Esophagus squamous epithelium (tissue), 5 donors: ENCODE measurements at regions not wholly inside any gene's neighbourhood (a gene's known extent, or its start where the extent isn't known, plus 50 kb on each side); places are given as distances from the start of the nearest gene placed in this dataset.

Experiments used
- DNase-seq: peaks from one replicate; lab custom pipeline; 2025; lab: John Stamatoyannopoulos, UW
- H3K27ac ChIP-seq, 4 donors: fragments of 200-600 bp; sonication (generic); one replicate each; pipeline ENCODE4 v1.5.1; 2016 to 2019; ENCODE audit warnings: mild to moderate bottlenecking in 1 of 4
- H3K27me3 ChIP-seq, 4 donors: fragments of 200-600 bp; sonication (generic); 1 replicate in 3 of 4; 2 replicates in 1 of 4; pipeline versions ENCODE4 v1.5.1 to v1.6.0; 2017 to 2021; ENCODE audit warnings: antibody characterized with exemption in 1 of 4
- H3K36me3 ChIP-seq, 3 donors: fragments of 200-600 bp; sonication (generic); one replicate each; pipeline ENCODE4 v1.5.1; 2016 to 2019
- H3K4me1 ChIP-seq, 3 donors: fragments of 200-600 bp; sonication (generic); one replicate each; pipeline ENCODE4 v1.5.1; 2017 to 2019
- H3K4me3 ChIP-seq, 4 donors: fragments of 200-600 bp; sonication (generic); 1 replicate in 3 of 4; 2 replicates in 1 of 4; pipeline ENCODE4 v1.5.1; 2016 to 2019; ENCODE audit warnings: mild to moderate bottlenecking in 2 of 4, moderate library complexity in 1 of 4
- H3K9me3 ChIP-seq, 3 donors: fragments of 200-600 bp; sonication (generic); one replicate each; pipeline ENCODE4 v1.5.1; 2016 to 2019
- POLR2A ChIP-seq, 4 donors: fragments of 450-650 bp; IDR thresholded peaks; one replicate each; pipeline ENCODE4 v1.6.1; 2017; ENCODE audit warnings: antibody characterized with exemption in 4 of 4, mild to moderate bottlenecking in 4 of 4, moderate library complexity in 3 of 4
- WGBS, 2 donors: methylation state at CpG; one replicate each; pipeline ENCODE4 v1.1.5; 2018; 5-methylcytosine and 5-hydroxymethylcytosine counted together
- intact Hi-C: fragments of 100-400 bp; cut with DNase I; formaldehyde crosslinking; loops from one replicate; pipeline ENCODE4 v1.15.0; 2022
- TF ChIP-seq, protein P1 (sequence below), 6 experiments: fragments of 450-650 bp in 4 of 6; fragments of 200-600 bp in 2 of 6; sonication (generic) in 2 of 6; IDR thresholded peaks; one replicate each; pipeline ENCODE4 v1.5.1; 2016 to 2019; ENCODE audit warnings: antibody characterized with exemption in 6 of 6, mild to moderate bottlenecking in 4 of 6, moderate library complexity in 4 of 6
- donor health status: DM: yes; HTN: yes; CAD: no.

DNA sequence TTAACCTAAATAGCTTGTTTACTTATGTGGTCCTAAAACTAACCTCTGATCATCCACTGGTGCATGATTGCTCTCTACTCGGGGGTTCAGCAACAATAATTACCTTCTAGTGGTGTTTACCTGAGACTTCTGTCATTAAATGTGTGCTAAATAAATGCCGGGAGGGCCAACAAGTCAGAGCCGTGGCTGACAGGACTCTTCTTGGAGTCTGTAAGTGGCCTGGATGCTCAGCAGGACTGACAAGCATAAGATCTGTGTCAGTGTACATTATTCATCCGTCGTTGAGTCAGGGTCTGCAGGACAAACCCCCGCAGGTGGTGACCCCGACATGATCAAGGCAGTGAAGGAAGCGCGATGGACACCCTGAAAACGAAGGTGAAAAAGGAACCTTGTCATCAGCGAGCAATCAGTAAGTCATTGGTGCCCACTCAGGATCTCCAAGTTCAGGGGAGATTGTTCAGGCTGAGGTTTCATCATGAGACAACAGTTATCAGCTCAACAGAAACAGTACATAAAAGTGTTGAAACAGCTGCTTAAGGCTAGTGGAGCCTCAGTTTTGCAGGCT lies 1466.9 kb downstream of the UQCRFS1 start:
- intact Hi-C loops: no loop called here
- no peak for DNase-seq

DNA sequence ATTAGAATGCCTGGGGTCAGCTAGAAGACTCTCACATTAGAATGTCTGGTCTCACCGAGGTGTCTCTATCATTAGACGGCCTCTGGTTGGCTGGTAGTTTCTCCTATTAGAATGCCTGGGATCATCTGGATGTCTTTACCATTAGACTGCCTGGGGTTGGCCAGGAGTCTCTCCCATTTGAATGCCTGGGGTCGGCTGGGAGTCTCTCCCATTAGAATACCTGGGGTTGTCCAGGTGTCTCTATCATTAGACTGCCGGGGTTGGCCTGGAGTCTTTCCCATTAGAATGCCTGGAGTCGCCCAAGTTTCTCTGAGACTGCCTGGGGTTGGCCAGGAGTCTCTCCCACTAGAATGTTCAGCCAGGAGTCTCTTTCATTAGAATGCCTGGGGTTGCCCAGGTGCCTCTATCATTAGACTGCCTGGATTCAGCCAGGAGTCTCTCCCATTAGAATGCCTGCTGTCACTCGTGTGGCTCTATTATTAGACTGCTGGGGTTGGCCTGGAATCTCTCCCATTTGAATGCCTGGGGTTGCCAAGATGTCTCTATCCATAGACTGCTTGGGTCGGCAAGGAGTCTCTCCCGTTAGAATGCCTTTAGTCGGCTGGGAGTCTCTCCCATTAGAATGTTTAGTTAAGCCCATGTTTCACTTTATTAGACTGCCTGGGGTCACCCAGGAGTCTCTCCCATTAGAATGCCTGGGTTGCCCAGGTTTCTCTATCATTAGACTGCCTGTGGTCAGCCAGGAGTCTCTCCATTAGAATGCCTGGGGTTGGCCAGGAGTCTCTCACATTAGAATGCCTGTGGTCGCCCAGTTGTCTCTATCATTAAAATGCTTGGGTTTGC lies 1467.8 kb downstream of the UQCRFS1 start:
- H3K27ac ChIP-seq: no peak overlapping the region
- TF ChIP-seq, protein P1, sequence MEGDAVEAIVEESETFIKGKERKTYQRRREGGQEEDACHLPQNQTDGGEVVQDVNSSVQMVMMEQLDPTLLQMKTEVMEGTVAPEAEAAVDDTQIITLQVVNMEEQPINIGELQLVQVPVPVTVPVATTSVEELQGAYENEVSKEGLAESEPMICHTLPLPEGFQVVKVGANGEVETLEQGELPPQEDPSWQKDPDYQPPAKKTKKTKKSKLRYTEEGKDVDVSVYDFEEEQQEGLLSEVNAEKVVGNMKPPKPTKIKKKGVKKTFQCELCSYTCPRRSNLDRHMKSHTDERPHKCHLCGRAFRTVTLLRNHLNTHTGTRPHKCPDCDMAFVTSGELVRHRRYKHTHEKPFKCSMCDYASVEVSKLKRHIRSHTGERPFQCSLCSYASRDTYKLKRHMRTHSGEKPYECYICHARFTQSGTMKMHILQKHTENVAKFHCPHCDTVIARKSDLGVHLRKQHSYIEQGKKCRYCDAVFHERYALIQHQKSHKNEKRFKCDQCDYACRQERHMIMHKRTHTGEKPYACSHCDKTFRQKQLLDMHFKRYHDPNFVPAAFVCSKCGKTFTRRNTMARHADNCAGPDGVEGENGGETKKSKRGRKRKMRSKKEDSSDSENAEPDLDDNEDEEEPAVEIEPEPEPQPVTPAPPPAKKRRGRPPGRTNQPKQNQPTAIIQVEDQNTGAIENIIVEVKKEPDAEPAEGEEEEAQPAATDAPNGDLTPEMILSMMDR (IDR thresholded peaks at IDR 0.05): no peak
- TF ChIP-seq POLR2A (IDR thresholded peaks at IDR 0.05): no peak
- H3K36me3 ChIP-seq: peaks cover 0 to 9% (median 0%) of the 10 kb centered on the region in 3 donors
- H3K4me3 ChIP-seq: no peak overlapping the region
- no peak for DNase-seq
- intact Hi-C loops: no loop called here
- no peaks in the 10 kb centered on the region for H3K27me3 ChIP-seq
- peaks cover 0 to 9% (median 5%) of the 10 kb centered on the region in 3 donors for H3K4me1 ChIP-seq
- H3K9me3 ChIP-seq: no peaks in the 10 kb centered on the region
- WGBS, 2 donors: 74 to 90% methylated on average over 5 to 6 of the region's 10 CpGs

More for the DNA sequence above, 1466.9 kb downstream of the UQCRFS1 start:
- Histone ChIP-seq H3K4me1 (peaks cover 0 to 9% (median 5%) of the 10 kb centered on the region in 3 donors), H3K4me3 (no peak overlapping the region), H3K36me3 (peaks cover 0 to 9% (median 0%) of the 10 kb centered on the region in 3 donors), H3K9me3 (no peaks in the 10 kb centered on the region), H3K27me3 (no peaks in the 10 kb centered on the region), H3K27ac (no peak overlapping the region)
- WGBS, 2 donors: 90 to 96% methylated on average over 5 to 10 of the region's 11 CpGs
- no peak for TF ChIP-seq POLR2A (IDR thresholded peaks at IDR 0.05)
- TF ChIP-seq, protein P1 (IDR thresholded peaks at IDR 0.05): no peak

- Histone ChIP-seq H3K36me3 (peaks cover 0 to 15% (median 0%) of the 10 kb centered on the region in 3 donors), H3K27ac (no peak overlapping the region), H3K4me3 (no peak overlapping the region), H3K9me3 (peaks cover 0 to 8% (median 0%) of the 10 kb centered on the region in 3 donors), H3K27me3 (no peaks in the 10 kb centered on the region), H3K4me1 (peaks cover 0 to 5% (median 5%) of the 10 kb centered on the region in 3 donors)
- no peak for TF ChIP-seq POLR2A (IDR thresholded peaks at IDR 0.05)
- TF ChIP-seq, protein P1 (IDR thresholded peaks at IDR 0.05): no peak
- no peak for DNase-seq
- intact Hi-C loops: no loop called here
- 83 to 92% methylated on average over 3 of the region's 3 CpGs for WGBS, 2 donors
Measured at GRCh38 chr19:27742041-27742440, 1470.9 kb downstream of the UQCRFS1 start.

DNA sequence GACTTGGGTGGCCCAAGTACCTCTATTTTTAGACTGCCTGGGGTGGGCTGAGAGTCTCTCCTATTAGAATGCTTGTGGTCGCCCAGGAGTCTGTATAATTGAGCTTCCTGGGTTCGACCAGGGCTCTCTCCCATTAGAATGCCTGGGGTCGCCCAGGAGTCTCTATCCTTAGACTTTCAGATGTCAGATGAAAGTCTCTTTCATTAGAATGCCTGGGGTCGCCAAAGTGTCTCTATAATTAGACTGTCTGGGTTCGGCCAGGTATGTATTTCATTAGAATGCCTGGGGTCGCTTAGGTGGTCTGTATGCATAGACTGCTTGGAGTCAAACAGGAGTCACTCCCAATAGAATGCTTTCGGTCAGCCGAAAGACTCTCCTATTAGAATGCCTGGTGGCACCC lies 1471.7 kb downstream of the UQCRFS1 start:
- H3K9me3 ChIP-seq: peaks cover 0 to 8% (median 0%) of the 10 kb centered on the region in 3 donors
- TF ChIP-seq POLR2A (IDR thresholded peaks at IDR 0.05): no peak
- TF ChIP-seq, protein P1 (IDR thresholded peaks at IDR 0.05): no peak
- intact Hi-C loops: no loop called here
- H3K36me3 ChIP-seq: peaks cover 0 to 23% (median 0%) of the 10 kb centered on the region in 3 donors
- WGBS, 2 donors: 92% methylated on average over 5 to 8 of the region's 8 CpGs
- DNase-seq: no peak
- H3K27me3 ChIP-seq: no peaks in the 10 kb centered on the region
- no peak overlapping the region for H3K27ac ChIP-seq
- no peaks in the 10 kb centered on the region for H3K4me1 ChIP-seq
- H3K4me3 ChIP-seq: no peak overlapping the region

- intact Hi-C loops: no loop called here
- TF ChIP-seq POLR2A (IDR thresholded peaks at IDR 0.05): no peak
- TF ChIP-seq, protein P1 (IDR thresholded peaks at IDR 0.05): no peak
- Histone ChIP-seq H3K9me3 (peaks cover 0 to 15% (median 5%) of the 10 kb centered on the region in 3 donors), H3K36me3 (peaks cover 0 to 32% (median 0%) of the 10 kb centered on the region in 3 donors), H3K27me3 (no peaks in the 10 kb centered on the region), H3K4me3 (no peak overlapping the region), H3K4me1 (no peaks in the 10 kb centered on the region), H3K27ac (no peak overlapping the region)
- 60 to 90% methylated on average over 2 to 3 of the region's 3 CpGs for WGBS, 2 donors
- no peak for DNase-seq
Measured at GRCh38 chr19:27740396-27740795, 1472.6 kb downstream of the UQCRFS1 start.
